ENCODE measurements at regions not wholly inside any gene's neighbourhood (a gene's known extent, or its start where the extent isn't known, plus 50 kb on each side); places are given as distances from the start of the nearest gene placed in this dataset.

DNA sequence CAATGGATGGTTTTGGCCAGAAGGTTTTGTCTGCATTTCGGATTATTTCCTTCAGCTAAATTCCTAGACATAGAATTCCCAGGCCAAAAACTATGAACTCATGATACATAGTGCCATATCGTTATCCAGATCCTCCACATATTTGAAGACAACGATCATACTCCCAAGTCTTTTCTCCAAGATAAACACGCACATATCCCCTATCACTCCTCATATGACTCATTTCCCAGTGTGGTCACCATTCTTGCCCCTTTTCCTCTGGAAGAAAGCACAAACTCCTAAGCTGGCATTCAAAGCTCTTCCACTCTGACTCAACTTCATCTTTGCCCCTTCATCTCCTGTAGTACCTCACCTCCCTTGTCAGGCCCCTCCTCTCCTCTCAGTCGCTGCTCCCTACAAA lies 277.6 kb downstream of the PLPP3 start:
- no peak overlapping the region for H3K4me3 ChIP-seq
- DNase-seq (ENCODE audit: low spot score) = no peak
- H3K4me1 ChIP-seq = peaks cover 0 to 22% of the 10 kb centered on the region in 2 donors
- no peak overlapping the region for H3K27ac ChIP-seq
- TF ChIP-seq, protein P1, sequence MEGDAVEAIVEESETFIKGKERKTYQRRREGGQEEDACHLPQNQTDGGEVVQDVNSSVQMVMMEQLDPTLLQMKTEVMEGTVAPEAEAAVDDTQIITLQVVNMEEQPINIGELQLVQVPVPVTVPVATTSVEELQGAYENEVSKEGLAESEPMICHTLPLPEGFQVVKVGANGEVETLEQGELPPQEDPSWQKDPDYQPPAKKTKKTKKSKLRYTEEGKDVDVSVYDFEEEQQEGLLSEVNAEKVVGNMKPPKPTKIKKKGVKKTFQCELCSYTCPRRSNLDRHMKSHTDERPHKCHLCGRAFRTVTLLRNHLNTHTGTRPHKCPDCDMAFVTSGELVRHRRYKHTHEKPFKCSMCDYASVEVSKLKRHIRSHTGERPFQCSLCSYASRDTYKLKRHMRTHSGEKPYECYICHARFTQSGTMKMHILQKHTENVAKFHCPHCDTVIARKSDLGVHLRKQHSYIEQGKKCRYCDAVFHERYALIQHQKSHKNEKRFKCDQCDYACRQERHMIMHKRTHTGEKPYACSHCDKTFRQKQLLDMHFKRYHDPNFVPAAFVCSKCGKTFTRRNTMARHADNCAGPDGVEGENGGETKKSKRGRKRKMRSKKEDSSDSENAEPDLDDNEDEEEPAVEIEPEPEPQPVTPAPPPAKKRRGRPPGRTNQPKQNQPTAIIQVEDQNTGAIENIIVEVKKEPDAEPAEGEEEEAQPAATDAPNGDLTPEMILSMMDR (IDR thresholded peaks at IDR 0.05) = no peak
- H3K9me3 ChIP-seq = no peaks in the 10 kb centered on the region
- no peaks in the 10 kb centered on the region for H3K36me3 ChIP-seq
- no peaks in the 10 kb centered on the region for H3K27me3 ChIP-seq

DNA sequence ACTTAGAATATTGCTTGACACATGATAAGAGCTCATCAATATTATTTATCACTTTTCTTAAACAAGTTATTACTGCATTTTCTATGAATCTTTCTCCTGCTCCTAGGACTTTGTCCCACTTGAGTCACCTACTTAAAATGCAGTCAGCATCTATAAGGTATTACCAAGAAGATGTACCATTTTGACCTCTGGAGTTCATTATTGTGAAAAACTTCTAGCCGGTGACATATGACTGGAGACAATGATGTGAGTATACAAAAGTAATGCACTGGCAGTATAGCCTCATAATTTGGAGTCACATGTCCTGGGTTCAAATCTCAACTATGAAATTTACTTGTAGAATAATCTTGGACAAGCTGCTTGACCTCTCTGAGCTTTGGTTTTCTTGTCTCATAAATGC lies 278.5 kb downstream of the PLPP3 start:
- H3K27ac ChIP-seq = no peak overlapping the region
- H3K36me3 ChIP-seq = no peaks in the 10 kb centered on the region
- H3K4me1 ChIP-seq = peaks cover 0 to 22% of the 10 kb centered on the region in 2 donors
- no peaks in the 10 kb centered on the region for H3K27me3 ChIP-seq
- TF ChIP-seq, protein P1 (IDR thresholded peaks at IDR 0.05) = no peak
- DNase-seq (ENCODE audit: low spot score) = no peak
- H3K4me3 ChIP-seq = no peak overlapping the region
- no peaks in the 10 kb centered on the region for H3K9me3 ChIP-seq

DNA sequence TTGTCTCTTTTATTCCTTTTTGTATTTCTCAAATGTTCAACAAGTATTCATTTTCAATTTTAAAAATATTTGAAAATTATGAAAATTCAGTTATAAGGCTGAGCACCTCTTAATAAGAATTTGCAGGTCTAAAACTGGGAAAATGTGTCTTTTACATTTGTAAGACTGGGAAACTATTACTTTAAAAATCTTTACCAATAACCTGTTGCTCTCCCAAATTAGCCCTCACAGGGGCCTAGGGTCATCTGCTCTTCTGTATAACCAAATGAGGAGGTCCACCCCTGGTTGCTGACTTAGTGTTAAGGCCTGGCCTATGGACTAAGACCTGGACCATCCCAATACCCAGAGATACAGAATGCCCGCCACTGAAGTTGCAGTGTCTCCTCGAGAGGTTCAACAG lies 280.5 kb downstream of the PLPP3 start:
- TF ChIP-seq, protein P1 (IDR thresholded peaks at IDR 0.05) = no peak
- Histone ChIP-seq H3K36me3 (no peaks in the 10 kb centered on the region), H3K4me3 (no peak overlapping the region)

GRCh38 chr1:56297904-56298303 lies 281.5 kb downstream of the PLPP3 start:
- TF ChIP-seq, protein P1 (IDR thresholded peaks at IDR 0.05) = no peak
- Histone ChIP-seq H3K4me3 (no peak overlapping the region), H3K27ac (no peak overlapping the region), H3K4me1 (peaks cover 0 to 8% of the 10 kb centered on the region in 2 donors), H3K9me3 (no peaks in the 10 kb centered on the region), H3K36me3 (no peaks in the 10 kb centered on the region), H3K27me3 (no peaks in the 10 kb centered on the region)
- no peak for DNase-seq (ENCODE audit: low spot score)

More for the DNA sequence above, 280.5 kb downstream of the PLPP3 start:
- DNase-seq (ENCODE audit: low spot score) = no peak
- H3K9me3 ChIP-seq = no peaks in the 10 kb centered on the region
- no peaks in the 10 kb centered on the region for H3K27me3 ChIP-seq
- H3K27ac ChIP-seq = no peak overlapping the region
- peaks cover 0 to 12% of the 10 kb centered on the region in 2 donors for H3K4me1 ChIP-seq

GRCh38 chr1:56297208-56297607 lies 282.2 kb downstream of the PLPP3 start:
- Histone ChIP-seq H3K4me3 (no peak overlapping the region), H3K4me1 (peaks cover 0 to 8% of the 10 kb centered on the region in 2 donors), H3K27me3 (no peaks in the 10 kb centered on the region), H3K27ac (no peak overlapping the region), H3K9me3 (no peaks in the 10 kb centered on the region), H3K36me3 (no peaks in the 10 kb centered on the region)
- DNase-seq (ENCODE audit: low spot score) = no peak
- TF ChIP-seq, protein P1 (IDR thresholded peaks at IDR 0.05) = no peak
